ENCODE measurements at regions not wholly inside any gene's neighbourhood (a gene's known extent, or its start where the extent isn't known, plus 50 kb on each side); places are given as distances from the start of the nearest gene placed in this dataset.

GRCh38 chr3:41137686-41138111, 61.6 kb upstream of the CTNNB1 start:
- Histone ChIP-seq H3K27me3 (no peaks in the 10 kb centered on the region), H3K9me3 (peaks cover 0 to 4% (median 0%) of the 10 kb centered on the region in 12 donors), H3K4me1 (no peaks in the 10 kb centered on the region), H3K36me3 (no peaks in the 10 kb centered on the region), H3K27ac (no peak overlapping the region), H3K4me3 (no peak overlapping the region)
- TF ChIP-seq CTCF (IDR thresholded peaks at IDR 0.05) (no peak), POLR2A (IDR thresholded peaks at IDR 0.05) (no peak)
- intact Hi-C loops (cut with DNase I) = no loop called here
- ATAC-seq (no peak), DNase-seq (no peak)
- 89 to 95% (median 92%) methylated on average over 1 of the region's 1 CpG for WGBS, 4 donors

GRCh38 chr3:41138146-41138545, 61.2 kb upstream of the CTNNB1 start:
- intact Hi-C loops (cut with DNase I) = no loop called here
- ATAC-seq = no peak
- no peaks in the 10 kb centered on the region for H3K4me1 ChIP-seq
- H3K27me3 ChIP-seq = no peaks in the 10 kb centered on the region
- H3K36me3 ChIP-seq = no peaks in the 10 kb centered on the region
- no peak overlapping the region for H3K4me3 ChIP-seq
- H3K27ac ChIP-seq = no peak overlapping the region
- WGBS, 4 donors = 60 to 89% (median 83%) methylated on average over 3 of the region's 3 CpGs
- no peak for DNase-seq
- TF ChIP-seq POLR2A (IDR thresholded peaks at IDR 0.05) (no peak), CTCF (IDR thresholded peaks at IDR 0.05) (no peak)
- peaks cover 0 to 4% (median 0%) of the 10 kb centered on the region in 12 donors for H3K9me3 ChIP-seq

- no peak for ATAC-seq
- intact Hi-C loops (cut with DNase I) = no loop called here
- TF ChIP-seq CTCF (IDR thresholded peaks at IDR 0.05) = no peak
- no peak for TF ChIP-seq POLR2A (IDR thresholded peaks at IDR 0.05)
Measured at GRCh38 chr3:41138601-41139000, 60.7 kb upstream of the CTNNB1 start.

DNA sequence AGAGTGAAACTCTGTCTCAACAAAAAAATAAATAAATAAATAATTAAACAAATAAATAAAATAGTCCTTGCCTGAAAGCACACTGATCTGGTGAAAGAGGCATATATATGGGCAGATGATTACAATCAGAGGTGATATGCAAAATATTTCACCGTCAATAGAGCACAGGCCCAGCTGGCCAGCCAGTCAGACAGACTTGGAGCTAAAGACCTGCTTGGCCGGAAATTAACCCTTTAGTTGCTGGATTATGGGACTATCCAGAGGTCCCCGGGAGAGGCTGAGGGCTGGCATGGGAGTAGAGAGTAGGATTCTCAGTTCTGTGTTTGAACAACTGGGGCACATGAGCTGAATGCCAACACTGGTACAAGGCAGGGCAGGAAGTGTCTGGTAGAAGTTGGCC, 59.1 kb upstream of the CTNNB1 start:
- no peak overlapping the region for H3K27ac ChIP-seq
- intact Hi-C loops (cut with DNase I) = no loop called here
- no peak for TF ChIP-seq POLR2A (IDR thresholded peaks at IDR 0.05)
- TF ChIP-seq CTCF (IDR thresholded peaks at IDR 0.05) = no peak

More at GRCh38 chr3:41138601-41139000, 60.7 kb upstream of the CTNNB1 start:
- Histone ChIP-seq H3K27ac (no peak overlapping the region), H3K36me3 (no peaks in the 10 kb centered on the region), H3K27me3 (no peaks in the 10 kb centered on the region), H3K9me3 (peaks cover 0 to 4% (median 0%) of the 10 kb centered on the region in 12 donors), H3K4me1 (no peaks in the 10 kb centered on the region), H3K4me3 (no peak overlapping the region)
- no peak for DNase-seq
- 86 to 96% (median 90%) methylated on average over 3 of the region's 3 CpGs for WGBS, 4 donors

More for the DNA sequence above, 59.1 kb upstream of the CTNNB1 start:
- H3K4me3 ChIP-seq = no peak overlapping the region
- ATAC-seq (no peak), DNase-seq (no peak)
- H3K27me3 ChIP-seq = no peaks in the 10 kb centered on the region
- H3K36me3 ChIP-seq = no peaks in the 10 kb centered on the region
- peaks cover 0 to 5% (median 0%) of the 10 kb centered on the region in 12 donors for H3K4me1 ChIP-seq
- H3K9me3 ChIP-seq = peaks cover 0 to 4% (median 0%) of the 10 kb centered on the region in 12 donors
- 77 to 90% (median 84%) methylated on average over 3 of the region's 3 CpGs for WGBS, 4 donors

Data from heart left ventricle (tissue), 16 donors.